IPS-15b (cell line): ENCODE measurements at regions not wholly inside any gene's neighbourhood (a gene's known extent, or its start where the extent isn't known, plus 50 kb on each side); places are given as distances from the start of the nearest gene placed in this dataset.

Source experiments
- H3K27me3 ChIP-seq: one replicate; pipeline ENCODE4 v1.6.1; 2013; ENCODE audit warnings: low read length; ENCODE audit not compliant: control insufficient read depth, insufficient read depth
- H3K36me3 ChIP-seq: one replicate; pipeline ENCODE4 v1.6.1; 2013; ENCODE audit warnings: low read length; ENCODE audit not compliant: control insufficient read depth, insufficient read depth
- H3K4me1 ChIP-seq: one replicate; pipeline ENCODE4 v1.6.1; 2013; ENCODE audit warnings: mild to moderate bottlenecking, low read length; ENCODE audit not compliant: control insufficient read depth, insufficient read depth
- H3K4me3 ChIP-seq: one replicate; pipeline ENCODE4 v1.5.1; 2013; ENCODE audit warnings: low read depth, low read length
- H3K9ac ChIP-seq: one replicate; pipeline ENCODE4 v1.6.1; 2013; ENCODE audit warnings: low read depth, mild to moderate bottlenecking, low read length
- H3K9me3 ChIP-seq: one replicate; pipeline ENCODE4 v1.6.1; 2013; ENCODE audit warnings: mild to moderate bottlenecking, low read length; ENCODE audit not compliant: control insufficient read depth, insufficient read depth

GRCh38 chr1:232372841-232373440 lies 257.0 kb downstream of the SIPA1L2 start:
- H3K9ac ChIP-seq, result no peak overlapping the region
- H3K4me3 ChIP-seq, result no peak overlapping the region
- no peaks in the 10 kb centered on the region for H3K4me1 ChIP-seq
- no peaks in the 10 kb centered on the region for H3K36me3 ChIP-seq
- no peaks in the 10 kb centered on the region for H3K27me3 ChIP-seq
- H3K9me3 ChIP-seq, result no peaks in the 10 kb centered on the region

GRCh38 chr1:232372431-232372830 lies 257.5 kb downstream of the SIPA1L2 start:
- no peaks in the 10 kb centered on the region for H3K27me3 ChIP-seq

GRCh38 chr1:232369451-232370296 lies 260.3 kb downstream of the SIPA1L2 start:
- Histone ChIP-seq H3K4me3 (no peak overlapping the region), H3K9me3 (no peaks in the 10 kb centered on the region), H3K9ac (no peak overlapping the region), H3K4me1 (no peaks in the 10 kb centered on the region), H3K36me3 (no peaks in the 10 kb centered on the region), H3K27me3 (no peaks in the 10 kb centered on the region)

More at GRCh38 chr1:232372431-232372830, 257.5 kb downstream of the SIPA1L2 start:
- H3K9ac ChIP-seq, result no peak overlapping the region
- H3K9me3 ChIP-seq, result no peaks in the 10 kb centered on the region
- H3K4me1 ChIP-seq, result no peaks in the 10 kb centered on the region
- no peak overlapping the region for H3K4me3 ChIP-seq
- H3K36me3 ChIP-seq, result no peaks in the 10 kb centered on the region

- Histone ChIP-seq H3K9me3 (no peaks in the 10 kb centered on the region), H3K36me3 (no peaks in the 10 kb centered on the region), H3K4me1 (no peaks in the 10 kb centered on the region), H3K27me3 (no peaks in the 10 kb centered on the region), H3K9ac (no peak overlapping the region), H3K4me3 (no peak overlapping the region)
These were observed 261.1 kb downstream of the SIPA1L2 start for GRCh38 chr1:232368821-232369321.

- H3K27me3 ChIP-seq, result no peaks in the 10 kb centered on the region
- no peaks in the 10 kb centered on the region for H3K36me3 ChIP-seq
- H3K4me1 ChIP-seq, result no peaks in the 10 kb centered on the region
- H3K9me3 ChIP-seq, result no peaks in the 10 kb centered on the region
- no peak overlapping the region for H3K9ac ChIP-seq
- no peak overlapping the region for H3K4me3 ChIP-seq
These were observed 262.6 kb downstream of the SIPA1L2 start for GRCh38 chr1:232367293-232367692.

GRCh38 chr1:232364654-232365382 lies 265.1 kb downstream of the SIPA1L2 start:
- Histone ChIP-seq H3K27me3 (no peaks in the 10 kb centered on the region), H3K4me3 (no peak overlapping the region), H3K4me1 (no peaks in the 10 kb centered on the region), H3K36me3 (no peaks in the 10 kb centered on the region), H3K9me3 (no peaks in the 10 kb centered on the region), H3K9ac (no peak overlapping the region)

DNA sequence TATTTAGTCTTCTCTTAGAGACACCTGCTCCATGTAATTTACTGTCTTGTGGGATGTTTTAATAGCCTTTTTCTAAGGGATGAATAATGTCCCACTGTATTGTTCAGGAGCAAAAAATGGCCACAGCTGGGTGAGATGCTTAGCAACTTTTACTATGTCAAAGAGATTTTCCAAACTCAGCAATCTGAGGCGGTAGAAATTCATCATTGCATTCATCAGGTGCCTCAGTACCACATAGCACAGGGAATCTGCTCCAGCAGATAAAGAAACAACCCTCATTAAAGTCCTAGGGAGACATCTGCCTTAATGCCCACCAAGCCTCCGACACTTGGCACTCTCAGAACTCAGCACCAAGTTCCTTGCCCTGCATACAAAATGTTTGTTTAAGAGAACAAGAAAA lies 266.9 kb downstream of the SIPA1L2 start:
- no peak overlapping the region for H3K4me3 ChIP-seq
- no peak overlapping the region for H3K9ac ChIP-seq
- no peaks in the 10 kb centered on the region for H3K36me3 ChIP-seq
- H3K9me3 ChIP-seq, result no peaks in the 10 kb centered on the region
- H3K4me1 ChIP-seq, result no peaks in the 10 kb centered on the region
- H3K27me3 ChIP-seq, result no peaks in the 10 kb centered on the region

DNA sequence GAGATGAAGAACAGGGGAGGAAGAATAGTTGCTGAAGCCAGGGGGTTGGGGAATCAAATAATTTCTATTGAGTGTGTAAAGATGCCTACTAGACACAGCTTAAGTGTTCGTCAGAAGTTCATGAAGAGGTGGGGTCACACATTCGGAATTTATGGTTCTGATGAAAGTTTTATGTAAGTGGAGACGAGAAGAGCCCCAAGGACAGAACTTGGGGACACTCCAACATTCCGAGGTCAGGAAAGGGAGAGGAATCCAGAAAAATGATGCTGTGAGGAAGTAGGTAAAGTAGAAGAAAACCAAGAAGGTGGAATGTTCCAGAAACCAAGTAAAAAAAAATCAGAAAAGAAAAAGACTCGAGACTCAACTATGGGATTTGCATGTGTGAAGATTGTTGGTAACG lies 272.5 kb downstream of the SIPA1L2 start:
- H3K4me3 ChIP-seq, result no peak overlapping the region
- no peaks in the 10 kb centered on the region for H3K27me3 ChIP-seq
- H3K36me3 ChIP-seq, result no peaks in the 10 kb centered on the region
- no peaks in the 10 kb centered on the region for H3K4me1 ChIP-seq
- no peak overlapping the region for H3K9ac ChIP-seq
- no peaks in the 10 kb centered on the region for H3K9me3 ChIP-seq

GRCh38 chr1:232355162-232356006 lies 274.5 kb downstream of the SIPA1L2 start:
- no peaks in the 10 kb centered on the region for H3K36me3 ChIP-seq
- no peaks in the 10 kb centered on the region for H3K9me3 ChIP-seq
- H3K4me3 ChIP-seq, result no peak overlapping the region
- H3K4me1 ChIP-seq, result no peaks in the 10 kb centered on the region
- H3K27me3 ChIP-seq, result no peaks in the 10 kb centered on the region
- H3K9ac ChIP-seq, result no peak overlapping the region

DNA sequence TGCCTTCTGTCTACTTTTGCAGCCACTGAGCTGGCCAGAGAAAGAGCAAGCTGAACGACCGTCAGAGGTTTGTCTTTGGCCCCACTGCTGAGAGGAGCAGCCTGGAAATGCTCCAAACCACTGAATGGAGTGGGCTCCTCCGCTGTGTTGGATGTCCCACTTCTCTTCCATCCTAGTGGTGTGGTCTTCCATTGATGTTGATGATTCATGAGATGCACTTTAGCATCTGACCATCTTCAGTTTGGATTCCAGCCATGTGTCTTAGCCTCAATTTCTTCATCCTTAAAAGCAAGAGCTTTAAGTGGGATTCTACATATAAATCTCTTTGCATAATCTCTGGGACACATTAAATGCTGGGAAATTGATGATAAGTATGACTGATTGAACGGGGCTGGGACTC lies 276.9 kb downstream of the SIPA1L2 start:
- H3K9me3 ChIP-seq, result no peaks in the 10 kb centered on the region
- no peaks in the 10 kb centered on the region for H3K27me3 ChIP-seq
- H3K9ac ChIP-seq, result no peak overlapping the region
- no peaks in the 10 kb centered on the region for H3K36me3 ChIP-seq
- H3K4me3 ChIP-seq, result no peak overlapping the region
- no peaks in the 10 kb centered on the region for H3K4me1 ChIP-seq

GRCh38 chr1:232352366-232352765 lies 277.6 kb downstream of the SIPA1L2 start:
- no peak overlapping the region for H3K9ac ChIP-seq
- no peak overlapping the region for H3K4me3 ChIP-seq
- no peaks in the 10 kb centered on the region for H3K4me1 ChIP-seq
- no peaks in the 10 kb centered on the region for H3K36me3 ChIP-seq
- no peaks in the 10 kb centered on the region for H3K27me3 ChIP-seq
- no peaks in the 10 kb centered on the region for H3K9me3 ChIP-seq
